SK-N-SH (cell line): ENCODE measurements at regions not wholly inside any gene's neighbourhood (a gene's known extent, or its start where the extent isn't known, plus 50 kb on each side); places are given as distances from the start of the nearest gene placed in this dataset.

Experiments used
- CTCF ChIA-PET: fragments of 300-600, 350-600 bp; formaldehyde crosslinking; extraction: SDS; loops from one replicate; lab custom pipeline; 2021; lab: Yijun Ruan, JAX
- POLR2A ChIA-PET: fragments of 350-600 bp; sonication (Branson Sonifier 250); formaldehyde crosslinking; extraction: SDS; loops from one replicate; lab custom pipeline; 2020; ENCODE audit warnings: antibody characterized with exemption, inconsistent platforms; lab: Yijun Ruan, JAX
- DNase-seq: peaks from one replicate; pipeline ENCODE4 v3.0.0; 2012
- H2AFZ ChIP-seq: fragments of 200-600 bp; sonication (generic); 2 replicates; pipeline ENCODE4 v1.8.1; 2016; ENCODE audit warnings: antibody characterized with exemption, mild to moderate bottlenecking, low read depth
- H3F3A ChIP-seq: fragments of 200-600 bp; sonication (generic); replicated peaks from 2 replicates; pipeline ENCODE3; 2016; ENCODE audit warnings: antibody characterized with exemption, mild to moderate bottlenecking; ENCODE audit not compliant: insufficient read depth
- H3K27ac ChIP-seq, 2 experiments: fragments of 200-500 bp in 1 of 2; fragments of 200-600 bp in 1 of 2; sonication (Bioruptor generic) in 1 of 2; sonication (generic), shearing (Covaris generic) in 1 of 2; 2 replicates each; pipeline versions ENCODE4 v1.5.1 to v1.6.1; 2014 to 2016; ENCODE audit warnings: low read depth in 2 of 2, inconsistent platforms in 1 of 2, low read length in 1 of 2, mild to moderate bottlenecking in 1 of 2, mixed read lengths in 1 of 2
- H3K27me3 ChIP-seq: fragments of 200-600 bp; sonication (generic), shearing (Covaris generic); 2 replicates; pipeline ENCODE4 v1.6.1; 2016; ENCODE audit warnings: mixed run types; ENCODE audit not compliant: insufficient read depth
- H3K36me3 ChIP-seq, 2 experiments: fragments of 200-500 bp in 1 of 2; fragments of 200-600 bp in 1 of 2; sonication (Bioruptor generic) in 1 of 2; sonication (generic) in 1 of 2; replicated peaks in 1 of 2; 2 replicates each; pipeline versions ENCODE3 to v1.5.1; 2014 to 2016; ENCODE audit warnings: low read length in 1 of 2, mild to moderate bottlenecking in 1 of 2; ENCODE audit not compliant: insufficient read depth in 2 of 2, control insufficient read depth in 1 of 2
- H3K4me1 ChIP-seq, 2 experiments: fragments of 200-500 bp in 1 of 2; fragments of 200-600 bp in 1 of 2; sonication (Bioruptor generic) in 1 of 2; sonication (generic), shearing (Covaris generic) in 1 of 2; 2 replicates each; pipeline versions ENCODE4 v1.5.1 to v1.6.1; 2014 to 2016; ENCODE audit warnings: low read depth in 1 of 2, low read length in 1 of 2, mixed run types in 1 of 2; ENCODE audit not compliant: insufficient read depth in 2 of 2, control insufficient read depth in 1 of 2
- H3K4me2 ChIP-seq: fragments of 200-600 bp; sonication (generic), shearing (Covaris generic); 2 replicates; pipeline ENCODE4 v1.6.1; 2017; ENCODE audit warnings: mixed run types
- H3K4me3 ChIP-seq, 2 experiments: fragments of 200-500 bp in 1 of 2; fragments of 200-600 bp in 1 of 2; sonication (Bioruptor generic) in 1 of 2; sonication (generic), shearing (Covaris generic) in 1 of 2; 2 replicates each; pipeline versions ENCODE4 v1.5.1 to v1.8.1; 2014 to 2016; ENCODE audit warnings: low read depth in 2 of 2, inconsistent platforms in 1 of 2, low read length in 1 of 2, mild to moderate bottlenecking in 1 of 2, mixed read lengths in 1 of 2, moderate library complexity in 1 of 2
- H3K79me2 ChIP-seq: fragments of 200-600 bp; sonication (generic); 2 replicates; pipeline ENCODE4 v1.8.1; 2017; ENCODE audit warnings: mild to moderate bottlenecking; ENCODE audit not compliant: insufficient read depth
- H3K9ac ChIP-seq: fragments of 200-600 bp; sonication (generic); 2 replicates; pipeline ENCODE4 v1.6.1; 2017; ENCODE audit warnings: mixed run types
- H3K9me2 ChIP-seq: fragments of 200-600 bp; sonication (generic); 2 replicates; pipeline ENCODE4 v1.6.1; 2017; ENCODE audit warnings: mixed run types
- H3K9me3 ChIP-seq: fragments of 200-600 bp; sonication (generic); 2 replicates; pipeline ENCODE4 v1.6.1; 2017; ENCODE audit warnings: mixed run types, mild to moderate bottlenecking, moderate library complexity
- H4K20me1 ChIP-seq: fragments of 200-600 bp; sonication (generic); 2 replicates; pipeline ENCODE4 v1.6.1; 2017; ENCODE audit warnings: mild to moderate bottlenecking, mixed run types; ENCODE audit not compliant: insufficient read depth
- CHD2 ChIP-seq: fragments of 150-350 bp; IDR thresholded peaks from 2 replicates; pipeline ENCODE4 v1.6.1; 2018; ENCODE audit warnings: low read length; ENCODE audit not compliant: partially characterized antibody
- ELF1 ChIP-seq: IDR thresholded peaks from 2 replicates; pipeline ENCODE4 v1.4.0; 2012
- EP300 ChIP-seq, 2 experiments: IDR thresholded peaks; 2 replicates each; pipeline versions ENCODE4 v1.4.0 to v1.6.1; 2012; ENCODE audit warnings: borderline replicate concordance in 1 of 2, low read depth in 1 of 2, low read length in 1 of 2
- EZH2phosphoT487 ChIP-seq: fragments of 200-600 bp; sonication (generic); IDR thresholded peaks from 2 replicates; pipeline ENCODE4 v1.6.1; 2017; ENCODE audit warnings: low read depth, mixed run types, mild to moderate bottlenecking, antibody characterized with exemption, moderate library complexity, borderline replicate concordance
- FOSL2 ChIP-seq: IDR thresholded peaks from 2 replicates; pipeline ENCODE4 v1.4.0; 2012; ENCODE audit warnings: low read depth, mild to moderate bottlenecking, moderate library complexity, borderline replicate concordance
- FOXJ3 ChIP-seq: sonication (generic); formaldehyde crosslinking; IDR thresholded peaks from 2 replicates; pipeline ENCODE4 v1.5.1; 2020; ENCODE audit warnings: mild to moderate bottlenecking, missing genetic modification reagents
- FOXM1 ChIP-seq: IDR thresholded peaks from 2 replicates; pipeline ENCODE4 v1.4.0; 2012; ENCODE audit warnings: low read depth, mild to moderate bottlenecking
- MEF2A ChIP-seq: IDR thresholded peaks from 2 replicates; pipeline ENCODE4 v1.4.0; 2012; ENCODE audit warnings: low read depth, borderline replicate concordance
- NFIC ChIP-seq: IDR thresholded peaks from 2 replicates; pipeline ENCODE4 v1.4.0; 2012; ENCODE audit warnings: borderline replicate concordance
- NRF1 ChIP-seq: IDR thresholded peaks from 2 replicates; pipeline ENCODE4 v1.6.1; 2012; ENCODE audit warnings: low read depth, mild to moderate bottlenecking, low read length
- POLR2AphosphoS5 ChIP-seq: IDR thresholded peaks from 2 replicates; pipeline ENCODE4 v1.6.1; 2012; ENCODE audit warnings: low read depth, low read length
- RFX5 ChIP-seq: IDR thresholded peaks from 2 replicates; pipeline ENCODE4 v1.6.1; 2012; ENCODE audit warnings: mild to moderate bottlenecking, improper control_type of control experiment, low read length
- RXRA ChIP-seq: IDR thresholded peaks from 2 replicates; pipeline ENCODE4 v1.4.0; 2012; ENCODE audit warnings: low read depth, mild to moderate bottlenecking, borderline replicate concordance
- SIN3A ChIP-seq: IDR thresholded peaks from 2 replicates; pipeline ENCODE4 v1.6.1; 2012; ENCODE audit warnings: low read depth, mild to moderate bottlenecking, low read length, moderate library complexity, borderline replicate concordance
- TAF1 ChIP-seq: IDR thresholded peaks from 2 replicates; pipeline ENCODE4 v1.6.1; 2012; ENCODE audit warnings: low read depth, mild to moderate bottlenecking, low read length, moderate library complexity, borderline replicate concordance
- TCF12 ChIP-seq: IDR thresholded peaks from 2 replicates; pipeline ENCODE4 v1.4.0; 2012
- TEAD4 ChIP-seq: IDR thresholded peaks from 2 replicates; pipeline ENCODE4 v1.4.0; 2012; ENCODE audit warnings: mild to moderate bottlenecking, borderline replicate concordance; ENCODE audit not compliant: insufficient read depth
- USF1 ChIP-seq: IDR thresholded peaks from 2 replicates; pipeline ENCODE4 v1.4.0; 2012; ENCODE audit warnings: low read depth, borderline replicate concordance
- WGBS: methylation state at CpG from one replicate; pipeline ENCODE4 v1.1.6; 2017; ENCODE audit warnings: low lambda C conversion rate; 5-methylcytosine and 5-hydroxymethylcytosine counted together
- TF ChIP-seq, protein P1 (sequence below): IDR thresholded peaks from 2 replicates; pipeline ENCODE4 v1.4.0; 2012; ENCODE audit warnings: low read depth
- TF ChIP-seq, protein P2 (sequence below): fragments of 150-350 bp; IDR thresholded peaks from 2 replicates; pipeline ENCODE4 v1.6.1; 2016; ENCODE audit warnings: mild to moderate bottlenecking, low read depth, low read length
- TF ChIP-seq, protein P3 (sequence below): IDR thresholded peaks from 2 replicates; pipeline ENCODE4 v1.4.0; 2012; ENCODE audit warnings: low read depth, borderline replicate concordance
- TF ChIP-seq, protein P4 (sequence below): fragments of 150-350 bp; IDR thresholded peaks from 2 replicates; pipeline ENCODE4 v1.6.1; 2017; ENCODE audit warnings: antibody characterized with exemption, low read length, low read depth, borderline replicate concordance

DNA sequence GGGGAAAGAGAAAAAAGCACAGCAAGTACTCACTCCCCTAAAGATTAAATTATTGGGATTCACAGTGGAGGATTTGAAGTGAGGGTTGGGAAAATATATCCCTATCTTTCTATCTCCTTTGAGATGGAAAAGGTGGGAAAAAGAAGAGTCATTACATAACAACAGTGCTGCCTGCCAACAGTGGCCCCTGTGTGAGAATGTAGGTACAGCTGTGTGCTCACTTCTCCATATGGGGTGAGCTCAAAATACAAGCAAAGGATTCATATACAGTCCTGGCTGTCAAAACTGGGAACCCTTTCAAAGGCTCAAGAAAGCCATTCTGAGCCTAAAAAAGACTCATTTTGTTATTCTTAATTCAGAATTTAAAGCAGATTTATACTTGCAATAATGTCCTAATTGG is 458.5 kb downstream of the GPAM start:
- Histone ChIP-seq H2AFZ (no peak overlapping the region), H3K27ac (no peak overlapping the region), H3K27me3 (no peaks in the 10 kb centered on the region), H3K9me2 (no peaks in the 10 kb centered on the region), H3K9ac (no peak overlapping the region), H3K36me3 (no peaks in the 10 kb centered on the region), H4K20me1 (no peaks in the 10 kb centered on the region), H3K9me3 (no peaks in the 10 kb centered on the region), H3K4me2 (no peak overlapping the region)
- no peak for DNase-seq
- CTCF ChIA-PET: no interaction called here
- TF ChIP-seq, protein P1, sequence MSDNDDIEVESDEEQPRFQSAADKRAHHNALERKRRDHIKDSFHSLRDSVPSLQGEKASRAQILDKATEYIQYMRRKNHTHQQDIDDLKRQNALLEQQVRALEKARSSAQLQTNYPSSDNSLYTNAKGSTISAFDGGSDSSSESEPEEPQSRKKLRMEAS: no peak
- TF ChIP-seq NRF1 (no peak), RFX5 (no peak), FOXM1 (no peak), EZH2phosphoT487 (no peak), CHD2 (no peak), TCF12 (no peak), NFIC (no peak), FOXJ3 (CRISPR knock-in tag) (no peak), TEAD4 (no peak), TAF1 (no peak), USF1 (no peak), SIN3A (no peak)
- TF ChIP-seq, protein P2, sequence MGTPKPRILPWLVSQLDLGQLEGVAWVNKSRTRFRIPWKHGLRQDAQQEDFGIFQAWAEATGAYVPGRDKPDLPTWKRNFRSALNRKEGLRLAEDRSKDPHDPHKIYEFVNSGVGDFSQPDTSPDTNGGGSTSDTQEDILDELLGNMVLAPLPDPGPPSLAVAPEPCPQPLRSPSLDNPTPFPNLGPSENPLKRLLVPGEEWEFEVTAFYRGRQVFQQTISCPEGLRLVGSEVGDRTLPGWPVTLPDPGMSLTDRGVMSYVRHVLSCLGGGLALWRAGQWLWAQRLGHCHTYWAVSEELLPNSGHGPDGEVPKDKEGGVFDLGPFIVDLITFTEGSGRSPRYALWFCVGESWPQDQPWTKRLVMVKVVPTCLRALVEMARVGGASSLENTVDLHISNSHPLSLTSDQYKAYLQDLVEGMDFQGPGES: no peak
- TF ChIP-seq, all 33 proteins: peak for 0
- Histone ChIP-seq H3F3A (no peaks in the 10 kb centered on the region), H3K4me3 (no peak overlapping the region), H3K79me2 (no peaks in the 10 kb centered on the region), H3K4me1 (no peaks in the 10 kb centered on the region)
- POLR2A ChIA-PET: no interaction called here

DNA sequence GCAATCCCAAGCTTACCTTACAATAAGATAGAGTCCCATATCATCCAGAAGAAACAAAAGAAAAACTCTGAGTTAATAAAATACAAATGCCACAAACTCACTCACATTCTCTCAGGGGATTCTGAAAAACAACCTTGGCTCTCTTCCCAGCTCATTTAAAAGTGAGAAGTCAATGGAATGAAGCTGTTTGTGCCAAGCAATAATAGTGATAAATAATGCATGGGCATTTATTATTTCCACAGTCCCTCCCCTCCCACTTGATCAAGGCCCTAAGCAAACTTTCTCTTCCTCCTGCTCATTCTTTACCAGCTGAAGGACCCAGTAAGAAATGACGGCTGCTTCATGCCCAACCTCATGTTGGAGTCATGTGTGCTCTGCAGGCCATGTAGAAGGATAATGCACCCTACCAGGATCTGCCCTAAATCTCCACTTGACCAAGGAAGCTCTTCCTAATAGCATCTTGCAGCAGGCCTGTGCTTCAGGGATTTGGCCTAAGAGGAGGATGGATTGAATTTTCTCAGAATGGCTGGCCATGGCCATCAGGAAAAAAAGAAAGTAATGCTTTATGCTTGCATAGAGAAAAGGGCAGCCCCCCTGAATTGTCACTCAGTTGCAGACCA is 451.3 kb downstream of the GPAM start:
- DNase-seq: no peak
- Histone ChIP-seq H3F3A (no peaks in the 10 kb centered on the region), H3K9me3 (no peaks in the 10 kb centered on the region), H3K27me3 (no peaks in the 10 kb centered on the region), H3K4me1 (no peaks in the 10 kb centered on the region), H3K4me2 (no peak overlapping the region), H3K4me3 (no peak overlapping the region), H3K36me3 (no peaks in the 10 kb centered on the region), H3K79me2 (no peaks in the 10 kb centered on the region), H3K27ac (no peak overlapping the region), H3K9ac (no peak overlapping the region), H3K9me2 (no peaks in the 10 kb centered on the region), H2AFZ (no peak overlapping the region), H4K20me1 (no peaks in the 10 kb centered on the region)
- CTCF ChIA-PET: interaction anchor here (0.7 to 1.0 kb wide), 4 partner anchors 13 to 405 kb away, joined by 3 to 4 read pairs (median 3); no protein-coding TSS in a partner anchor
- WGBS: 10% methylated on average over 1 of the region's 1 CpG
- POLR2A ChIA-PET: no interaction called here
- TF ChIP-seq NRF1: no peak
- TF ChIP-seq EP300 (IDR thresholded peaks at IDR 0.05; ENCODE audit: borderline replicate concordance in 1 of 2, low read depth in 1 of 2, low read length in 1 of 2): no peak
- TF ChIP-seq MEF2A: no peak
- no peak for TF ChIP-seq CHD2
- no peak for TF ChIP-seq FOSL2
- no peak for TF ChIP-seq RXRA
- no peak for TF ChIP-seq EZH2phosphoT487
- no peak for TF ChIP-seq ELF1
- TF ChIP-seq, protein P3, sequence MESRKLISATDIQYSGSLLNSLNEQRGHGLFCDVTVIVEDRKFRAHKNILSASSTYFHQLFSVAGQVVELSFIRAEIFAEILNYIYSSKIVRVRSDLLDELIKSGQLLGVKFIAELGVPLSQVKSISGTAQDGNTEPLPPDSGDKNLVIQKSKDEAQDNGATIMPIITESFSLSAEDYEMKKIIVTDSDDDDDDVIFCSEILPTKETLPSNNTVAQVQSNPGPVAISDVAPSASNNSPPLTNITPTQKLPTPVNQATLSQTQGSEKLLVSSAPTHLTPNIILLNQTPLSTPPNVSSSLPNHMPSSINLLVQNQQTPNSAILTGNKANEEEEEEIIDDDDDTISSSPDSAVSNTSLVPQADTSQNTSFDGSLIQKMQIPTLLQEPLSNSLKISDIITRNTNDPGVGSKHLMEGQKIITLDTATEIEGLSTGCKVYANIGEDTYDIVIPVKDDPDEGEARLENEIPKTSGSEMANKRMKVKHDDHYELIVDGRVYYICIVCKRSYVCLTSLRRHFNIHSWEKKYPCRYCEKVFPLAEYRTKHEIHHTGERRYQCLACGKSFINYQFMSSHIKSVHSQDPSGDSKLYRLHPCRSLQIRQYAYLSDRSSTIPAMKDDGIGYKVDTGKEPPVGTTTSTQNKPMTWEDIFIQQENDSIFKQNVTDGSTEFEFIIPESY: no peak
- no peak for TF ChIP-seq TCF12
- TF ChIP-seq, protein P4, sequence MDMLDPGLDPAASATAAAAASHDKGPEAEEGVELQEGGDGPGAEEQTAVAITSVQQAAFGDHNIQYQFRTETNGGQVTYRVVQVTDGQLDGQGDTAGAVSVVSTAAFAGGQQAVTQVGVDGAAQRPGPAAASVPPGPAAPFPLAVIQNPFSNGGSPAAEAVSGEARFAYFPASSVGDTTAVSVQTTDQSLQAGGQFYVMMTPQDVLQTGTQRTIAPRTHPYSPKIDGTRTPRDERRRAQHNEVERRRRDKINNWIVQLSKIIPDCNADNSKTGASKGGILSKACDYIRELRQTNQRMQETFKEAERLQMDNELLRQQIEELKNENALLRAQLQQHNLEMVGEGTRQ: no peak
- no peak for TF ChIP-seq TAF1
- no peak for TF ChIP-seq FOXJ3 (CRISPR knock-in tag)
- no peak for TF ChIP-seq USF1
- TF ChIP-seq POLR2AphosphoS5: no peak
